ENCODE measurements at regions not wholly inside any gene's neighbourhood (a gene's known extent, or its start where the extent isn't known, plus 50 kb on each side); places are given as distances from the start of the nearest gene placed in this dataset.

DNA sequence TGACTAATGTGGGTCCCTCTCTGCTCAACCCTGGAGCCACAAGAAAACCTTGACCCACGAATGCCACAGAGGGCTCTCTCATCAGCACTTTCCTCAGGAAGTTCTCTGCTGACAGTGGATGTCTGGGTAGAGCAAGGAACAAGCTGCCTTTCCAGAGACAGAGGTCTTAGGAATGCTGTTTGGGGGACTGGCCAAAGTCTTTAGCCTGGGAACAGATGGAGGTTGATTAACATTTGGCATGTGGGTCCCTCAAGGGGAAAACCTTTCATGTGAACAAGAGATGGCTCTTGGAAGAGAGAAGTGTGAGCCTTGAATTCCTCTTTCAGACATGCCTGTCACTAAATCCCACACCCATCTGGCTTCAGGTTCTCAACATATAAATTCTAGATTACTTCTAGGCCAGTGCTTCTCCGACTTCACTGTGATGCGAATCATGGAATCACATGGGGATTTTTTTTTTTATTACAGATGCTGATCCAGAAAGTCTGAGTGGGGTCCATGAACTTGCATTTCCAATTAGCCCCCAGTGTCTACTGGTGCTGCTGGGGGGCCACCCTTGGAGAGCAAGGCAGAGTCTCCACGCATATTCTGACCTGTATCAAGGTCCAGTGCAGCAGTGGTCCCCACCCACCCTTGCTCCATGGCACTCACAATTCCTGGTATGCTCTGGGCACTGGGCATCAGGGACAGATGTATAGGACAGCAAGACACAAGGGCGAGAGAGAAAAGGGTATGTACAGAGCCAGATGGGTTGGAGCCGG is 360.4 kb downstream of the CXCL12 start:
- DNase-seq (ENCODE audit: low spot score) = no peak
- intact Hi-C loops (cut with DNase I) = no loop called here

DNA sequence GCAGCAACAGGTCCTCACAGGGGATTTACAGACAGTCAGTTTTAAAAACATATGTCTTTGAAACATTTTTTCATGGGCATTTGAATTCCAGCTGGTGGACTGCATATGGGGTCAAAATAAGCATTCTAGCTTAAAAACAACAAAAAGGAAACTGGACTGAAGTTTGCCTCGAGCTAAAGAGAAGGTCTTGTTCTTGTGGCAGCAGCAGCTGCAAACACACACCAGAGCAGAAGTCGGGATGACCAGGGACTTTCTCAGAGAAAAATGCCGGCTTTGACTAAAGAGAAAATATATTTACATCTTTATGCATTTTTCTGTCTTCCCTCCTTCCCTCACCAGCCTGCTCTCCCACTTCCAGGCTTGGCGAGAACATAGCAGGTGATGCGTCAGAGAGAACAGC is 361.4 kb downstream of the CXCL12 start:
- intact Hi-C loops (cut with DNase I) = no loop called here

DNA sequence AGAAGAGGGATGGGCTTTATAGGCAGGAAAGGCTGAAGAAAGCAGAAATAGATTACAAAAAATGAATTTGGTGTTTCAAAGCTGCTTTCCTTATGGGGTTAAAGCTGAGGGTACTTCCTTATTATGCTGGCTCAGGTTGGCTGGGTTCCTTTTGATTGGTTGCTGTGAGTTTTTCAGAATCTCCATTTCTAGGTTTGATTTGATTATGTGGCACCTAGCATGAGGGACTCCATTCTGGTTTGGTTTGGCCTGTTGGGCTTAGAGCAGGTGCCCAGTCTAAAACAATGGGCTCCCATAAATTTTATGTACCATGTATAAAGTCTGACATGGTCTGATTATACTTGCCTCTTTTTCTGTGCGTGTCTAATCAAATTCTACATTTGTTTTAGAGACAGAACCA is 362.7 kb downstream of the CXCL12 start:
- DNase-seq (ENCODE audit: low spot score) = no peak
- intact Hi-C loops (cut with DNase I) = no loop called here

More for the DNA sequence above, 361.4 kb downstream of the CXCL12 start:
- DNase-seq (ENCODE audit: low spot score) = peak; percentile 53

DNA sequence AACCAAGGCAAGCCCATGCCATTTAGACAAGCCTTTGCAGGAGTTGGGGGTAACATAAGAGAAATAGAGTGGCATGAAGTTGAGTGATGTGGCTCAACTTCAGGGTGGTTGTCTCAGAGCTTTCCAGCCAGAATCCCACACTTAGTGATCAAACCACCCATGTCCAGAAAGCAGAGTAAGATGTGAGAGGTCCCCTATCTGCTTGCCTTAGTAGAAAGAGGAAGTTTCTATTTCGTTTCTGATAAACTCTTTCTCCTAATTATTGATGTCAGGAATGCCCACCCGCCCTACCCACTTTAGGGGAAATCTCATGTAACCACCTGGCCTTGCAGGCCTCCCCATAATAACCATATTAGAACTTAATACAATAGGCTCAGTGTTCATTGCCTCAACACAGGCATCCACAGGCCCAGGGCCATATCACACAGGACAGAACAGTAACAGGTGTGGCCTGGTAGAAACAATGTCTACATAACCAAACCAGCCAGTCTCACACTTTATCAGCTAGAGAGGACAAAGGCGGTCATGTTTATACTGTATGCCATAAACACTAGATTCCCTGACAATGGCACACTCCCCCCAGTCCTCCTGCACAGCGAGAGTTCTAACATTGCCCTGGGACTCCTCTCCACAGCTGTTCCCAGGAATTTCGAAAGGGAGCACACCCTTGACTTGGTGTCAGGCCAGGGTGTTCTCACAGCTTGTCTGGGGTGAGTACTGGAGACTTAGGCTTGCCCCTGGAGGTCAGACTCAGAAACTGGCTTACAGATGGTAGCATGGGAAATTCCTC is 364.4 kb downstream of the CXCL12 start:
- DNase-seq (ENCODE audit: low spot score) = peak; percentile 29
- intact Hi-C loops (cut with DNase I) = no loop called here

DNA sequence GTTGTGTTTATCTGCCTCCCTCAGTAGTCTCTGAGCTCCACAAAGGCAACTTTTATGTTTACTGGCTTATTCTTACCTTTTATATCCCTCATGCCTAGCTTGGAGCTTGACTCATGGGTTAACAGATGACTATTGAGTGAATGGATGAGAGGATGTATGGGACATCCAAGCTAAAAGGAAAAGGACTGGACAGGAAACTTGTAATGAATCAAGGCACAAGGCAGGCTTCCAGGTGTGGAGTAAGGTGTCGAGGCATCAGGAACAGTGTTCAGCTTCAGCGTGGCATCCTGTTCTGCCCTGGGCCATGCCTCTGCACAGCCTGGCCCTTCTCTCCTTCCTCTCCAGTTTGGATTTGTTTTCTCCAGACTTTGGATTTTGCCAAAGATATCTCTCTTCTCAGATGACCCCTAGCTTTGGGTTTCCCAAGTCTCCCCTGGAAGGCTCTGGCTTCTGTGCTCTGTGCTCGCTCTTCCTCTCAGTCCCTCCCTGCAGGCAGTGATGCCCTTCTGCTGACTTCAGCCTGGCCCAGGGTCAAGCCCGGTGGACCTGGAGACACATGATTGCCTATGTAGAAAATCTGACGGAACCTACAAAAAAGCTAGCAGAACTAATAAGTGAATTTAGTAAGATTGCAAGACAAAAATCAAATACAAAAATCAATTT is 367.3 kb downstream of the CXCL12 start:
- peak; percentile 33 for DNase-seq (ENCODE audit: low spot score)
- intact Hi-C loops (cut with DNase I) = no loop called here

DNA sequence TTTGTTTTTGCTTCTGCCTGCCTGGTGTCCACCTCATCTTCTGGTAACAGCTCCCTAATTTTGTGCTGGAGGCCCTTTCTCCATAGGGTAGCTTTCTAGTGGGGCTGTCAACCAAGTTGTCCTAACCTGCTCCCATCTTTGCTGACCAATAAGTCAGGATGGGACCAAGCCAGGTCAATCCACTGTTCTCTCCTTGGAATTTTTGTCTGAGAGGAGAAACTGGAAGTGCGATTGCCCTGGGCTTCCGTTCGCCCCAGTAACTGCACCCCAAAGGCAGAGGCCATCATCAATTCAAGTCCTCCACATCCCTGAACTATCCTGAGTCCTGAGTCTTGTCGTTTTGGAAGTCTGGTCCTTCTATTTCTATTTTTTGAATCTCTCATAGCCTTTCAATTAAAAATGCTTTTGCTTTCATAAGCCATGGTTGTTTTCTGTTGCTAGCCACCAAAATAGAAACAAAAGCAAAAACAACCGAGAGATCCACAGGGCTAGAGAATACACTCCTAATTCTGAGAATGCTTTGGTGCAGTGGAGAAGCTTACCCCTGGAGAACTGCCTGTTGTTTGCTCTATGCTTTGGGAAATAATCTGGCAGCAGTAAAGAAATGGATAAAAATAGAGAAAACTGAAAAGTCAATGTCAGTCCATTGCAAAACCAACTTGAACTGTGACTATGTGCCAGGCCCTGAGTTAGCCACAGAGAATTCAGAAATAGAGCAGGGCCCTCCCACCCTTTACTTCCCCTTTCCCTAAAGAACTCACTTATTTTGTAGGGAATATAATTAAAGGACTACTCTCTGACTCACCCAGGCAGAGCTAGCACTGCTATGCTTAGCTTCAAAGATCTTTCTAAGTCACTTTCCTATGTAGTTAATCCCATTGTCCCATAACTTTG is 368.1 kb downstream of the CXCL12 start:
- DNase-seq (ENCODE audit: low spot score) = no peak
- intact Hi-C loops (cut with DNase I) = no loop called here

DNA sequence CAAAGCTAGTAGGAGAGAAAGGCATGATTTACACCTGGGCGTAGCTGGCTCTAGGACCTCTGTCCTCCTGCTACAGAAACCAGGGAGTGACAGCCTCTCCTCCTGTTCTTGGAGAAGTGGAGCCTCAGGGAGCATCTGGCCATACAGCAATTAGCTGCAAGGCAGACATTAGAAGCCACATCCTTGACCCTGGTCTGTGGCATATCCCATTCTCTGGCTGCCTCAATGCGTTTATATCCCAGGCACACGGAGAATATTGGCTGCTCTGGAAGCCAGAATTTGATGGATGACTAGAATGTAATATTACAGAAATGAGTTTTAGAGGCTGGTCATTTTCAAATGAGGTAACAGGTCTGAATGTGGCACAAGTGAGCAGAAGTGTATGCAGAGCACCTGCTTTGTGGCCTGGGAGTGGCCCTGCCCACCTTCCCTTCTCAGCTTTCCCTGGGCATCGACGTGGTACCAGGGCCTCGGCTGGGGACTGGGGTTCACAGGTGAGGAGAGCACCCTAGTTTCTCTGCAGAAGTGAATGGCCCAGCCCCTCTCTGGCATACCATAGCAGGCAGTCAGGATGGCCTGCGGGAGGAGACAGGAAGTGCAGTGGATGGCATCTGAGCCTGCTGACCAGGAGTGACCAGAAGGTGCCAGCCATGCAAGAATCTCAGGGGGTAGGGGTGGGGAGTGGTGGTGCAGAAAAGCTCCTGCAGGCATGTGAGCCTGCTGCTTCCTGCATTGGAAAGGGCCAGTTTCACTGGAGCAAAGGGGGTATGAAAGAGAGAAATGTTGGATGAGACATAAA is 367.2 kb upstream of the ZNF32 start:
- DNase-seq (ENCODE audit: low spot score) = peak; percentile 43

DNA sequence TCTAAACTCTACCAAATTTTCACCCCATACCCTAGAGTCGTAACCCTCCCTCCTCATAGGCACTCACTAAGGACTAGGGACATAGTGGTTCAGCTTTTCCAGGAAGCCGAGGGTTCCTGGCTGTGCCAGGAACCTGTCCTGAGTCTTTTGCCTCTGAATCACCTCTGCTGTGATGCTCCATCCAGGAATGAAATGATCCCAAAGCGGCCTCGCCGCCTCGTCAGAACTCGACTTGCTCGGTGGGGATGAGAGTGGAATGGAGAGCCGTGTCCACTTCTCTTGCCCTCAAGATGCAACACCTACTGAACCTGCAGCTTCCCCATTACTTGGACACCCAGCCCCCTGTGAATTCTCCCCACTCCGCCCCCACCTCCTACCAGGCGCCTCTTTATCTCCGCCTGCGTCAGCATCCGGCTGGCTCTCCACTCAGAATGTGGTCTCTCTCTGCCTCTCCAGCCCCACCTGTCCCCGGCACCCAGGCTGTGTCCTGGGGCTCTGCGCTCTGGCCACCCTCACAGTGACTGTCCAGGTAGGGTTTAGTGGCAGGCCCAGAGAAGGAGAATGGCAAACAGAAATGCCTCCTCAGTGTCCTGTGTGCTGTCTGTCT is 366.1 kb upstream of the ZNF32 start:
- peak; percentile 65 for DNase-seq (ENCODE audit: low spot score)
- intact Hi-C loops (cut with DNase I) = no loop called here

More for the DNA sequence above, 367.2 kb upstream of the ZNF32 start:
- intact Hi-C loops (cut with DNase I) = no loop called here

DNA sequence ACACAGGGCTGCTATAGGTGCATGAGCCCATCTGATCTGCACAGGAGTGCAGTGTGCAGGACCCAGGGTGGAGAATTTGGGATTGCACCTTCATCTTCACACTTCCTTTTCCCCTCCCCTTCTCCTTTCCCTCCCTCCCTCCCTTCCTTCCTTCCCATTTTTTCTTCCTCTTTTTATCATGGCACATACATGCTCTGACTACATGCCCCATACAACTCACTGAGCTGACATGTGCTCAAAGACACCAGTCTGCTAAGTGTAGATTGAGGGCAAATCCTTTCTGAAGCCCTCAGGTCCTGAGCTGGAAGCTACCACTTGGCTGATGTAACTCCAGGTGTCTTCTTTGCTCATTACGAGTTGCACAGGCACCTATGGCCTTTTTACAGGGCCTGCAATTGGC is 365.3 kb upstream of the ZNF32 start:
- DNase-seq (ENCODE audit: low spot score) = peak; percentile 14
- intact Hi-C loops (cut with DNase I) = no loop called here

DNA sequence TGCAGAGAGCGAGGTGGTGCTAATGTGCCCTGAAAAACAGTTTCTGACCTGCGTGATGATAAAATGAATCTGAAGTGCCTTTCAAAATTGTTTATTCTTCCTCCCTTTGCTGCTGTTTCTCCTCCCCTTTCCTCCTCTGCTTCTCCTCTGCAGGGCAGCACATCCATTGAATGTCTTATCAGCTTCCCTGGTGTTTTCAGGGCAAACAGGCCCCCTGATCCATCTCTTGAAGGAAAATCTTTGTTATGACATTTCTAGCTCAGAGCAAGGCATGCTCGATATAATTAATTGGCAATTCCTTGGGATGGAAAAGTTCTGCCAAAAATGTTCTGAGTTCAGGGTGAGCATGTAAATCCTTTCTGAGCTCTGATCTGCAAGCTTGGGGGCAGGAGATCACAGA is 364.2 kb upstream of the ZNF32 start:
- peak; percentile 6 for DNase-seq (ENCODE audit: low spot score)
- intact Hi-C loops (cut with DNase I) = no loop called here

DNA sequence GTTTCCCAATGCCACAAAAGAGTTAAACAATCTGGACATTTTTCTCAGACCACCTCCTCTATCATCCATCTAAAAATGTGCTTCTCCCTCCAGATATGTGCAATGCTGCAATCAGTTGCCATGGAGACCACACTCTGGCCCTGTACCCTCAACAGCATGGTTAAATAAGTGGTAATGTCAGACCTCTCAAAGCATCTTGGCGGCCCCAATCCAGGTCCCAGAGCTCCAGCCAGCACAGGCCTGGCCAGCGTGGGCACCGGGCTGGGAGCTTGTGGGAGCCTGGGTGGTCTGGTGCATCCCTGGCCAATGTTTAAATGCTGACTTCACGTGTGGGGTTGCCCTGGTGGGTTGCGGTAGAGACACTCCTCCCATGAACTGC is 362.9 kb upstream of the ZNF32 start:
- intact Hi-C loops (cut with DNase I) = no loop called here
- DNase-seq (ENCODE audit: low spot score) = peak; percentile 35

DNA sequence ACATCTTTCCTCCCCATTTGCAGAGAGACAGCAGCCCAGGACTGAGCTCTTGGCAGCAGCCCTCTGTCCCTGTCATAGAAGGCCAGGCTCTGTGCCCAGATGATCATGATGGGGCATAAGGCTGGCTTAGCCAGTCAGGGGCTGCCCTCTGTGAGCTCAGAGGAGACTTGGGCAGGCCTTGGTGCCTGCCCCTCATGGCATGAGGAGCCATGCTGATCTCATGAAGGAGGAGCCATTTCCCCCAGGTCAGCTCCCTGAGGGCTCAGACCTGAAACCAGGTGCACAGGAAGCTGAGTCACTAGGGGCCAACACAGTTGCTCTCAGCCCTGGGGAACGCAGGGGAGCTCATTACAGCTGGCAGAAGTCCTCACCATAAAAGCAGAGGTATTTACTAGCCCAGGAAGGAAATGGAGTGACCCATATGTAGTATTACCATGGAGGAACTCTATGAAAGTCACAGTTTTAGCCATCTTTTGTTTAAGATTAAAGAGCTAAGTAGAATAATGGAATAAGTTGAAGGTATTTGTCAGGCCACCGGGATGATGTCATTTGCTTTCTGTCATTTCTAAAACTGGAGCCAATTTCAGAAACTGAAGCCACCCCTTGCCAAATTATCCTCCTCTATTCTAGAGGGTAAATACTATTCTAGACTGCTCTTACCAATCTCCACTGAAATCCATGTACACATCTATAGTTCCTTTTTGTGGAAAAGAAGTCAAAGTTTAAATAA is 362.4 kb upstream of the ZNF32 start:
- DNase-seq (ENCODE audit: low spot score) = peak; percentile 77
- intact Hi-C loops (cut with DNase I) = no loop called here

DNA sequence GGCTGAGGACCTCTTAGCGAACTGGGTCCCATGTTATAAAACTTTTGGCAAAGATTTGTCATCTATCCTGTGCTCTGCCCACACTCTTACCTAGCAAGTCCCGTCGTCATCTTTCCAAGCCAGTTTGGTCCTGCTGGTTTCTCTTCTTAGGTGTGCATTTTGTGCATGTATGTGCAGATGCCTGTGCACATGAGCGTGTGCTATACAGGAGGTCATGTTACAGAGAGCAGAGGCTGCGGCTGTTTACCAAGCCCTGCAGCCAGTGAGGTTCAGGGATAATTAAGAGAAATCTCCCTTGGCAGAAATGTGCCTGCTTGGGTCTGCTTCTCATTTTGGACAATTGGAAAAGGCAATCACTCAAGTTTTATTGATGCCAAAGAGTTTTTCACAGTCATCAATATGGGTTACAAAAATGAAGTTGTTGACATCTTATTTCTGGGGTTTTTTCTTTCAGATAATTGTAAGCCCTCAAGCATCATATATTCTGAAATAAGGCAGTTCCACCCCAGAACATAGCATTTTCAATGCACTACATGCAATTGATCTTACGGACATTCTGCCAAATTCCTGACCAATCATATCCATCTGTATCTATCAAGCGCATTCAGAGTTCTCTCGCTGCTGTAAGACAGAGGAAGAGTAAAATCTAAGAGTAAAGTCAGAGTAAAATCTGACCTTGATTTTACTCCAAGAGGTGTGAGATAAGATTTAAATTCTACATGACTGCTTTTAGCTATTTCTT is 361.4 kb upstream of the ZNF32 start:
- intact Hi-C loops (cut with DNase I) = loop anchor here (5.0 kb wide), 1 partner anchor 318 kb away; no protein-coding TSS in a partner anchor
- peak; percentile 22 for DNase-seq (ENCODE audit: low spot score)

DNA sequence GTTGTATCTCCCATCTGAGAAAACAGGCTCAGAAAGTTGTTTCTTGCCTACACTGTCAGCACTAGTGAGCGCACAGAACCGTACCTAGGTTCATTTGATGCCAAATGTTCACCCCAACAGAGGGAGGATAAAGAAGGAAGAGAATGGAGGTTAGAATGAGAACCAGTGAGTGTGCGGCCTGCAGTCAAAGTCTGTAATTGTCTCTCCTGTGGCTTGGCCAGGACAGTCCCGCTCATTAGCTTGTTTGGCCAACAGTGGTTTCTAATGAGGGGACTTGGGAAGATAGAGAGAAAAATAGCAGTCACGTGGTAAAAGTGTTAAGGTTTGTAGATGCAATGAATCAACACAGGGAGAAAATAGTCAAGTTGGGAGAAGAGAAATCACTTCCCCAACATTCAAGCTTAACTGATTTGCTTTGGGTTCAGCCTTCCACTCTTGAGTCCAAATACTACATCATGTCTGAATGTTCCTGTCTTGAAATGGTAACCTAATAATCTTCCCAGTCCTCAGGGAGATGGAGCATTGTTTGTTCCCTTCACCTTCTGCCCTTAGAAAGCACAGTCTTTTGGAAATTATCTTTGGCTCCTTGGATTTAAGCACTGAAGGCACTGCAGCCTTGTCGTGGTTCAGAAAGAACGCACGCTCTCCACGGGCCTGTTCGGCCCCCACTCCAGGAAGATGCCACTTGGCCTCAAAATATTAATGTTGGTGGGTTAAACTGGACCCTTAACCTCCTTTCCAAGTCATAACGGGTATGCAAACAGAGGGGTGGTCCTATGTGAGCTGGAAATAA is 360.4 kb upstream of the ZNF32 start:
- DNase-seq (ENCODE audit: low spot score) = peak; percentile 44
- intact Hi-C loops (cut with DNase I) = loop anchor here (5.0 kb wide), 1 partner anchor 317 kb away; no protein-coding TSS in a partner anchor

DNA sequence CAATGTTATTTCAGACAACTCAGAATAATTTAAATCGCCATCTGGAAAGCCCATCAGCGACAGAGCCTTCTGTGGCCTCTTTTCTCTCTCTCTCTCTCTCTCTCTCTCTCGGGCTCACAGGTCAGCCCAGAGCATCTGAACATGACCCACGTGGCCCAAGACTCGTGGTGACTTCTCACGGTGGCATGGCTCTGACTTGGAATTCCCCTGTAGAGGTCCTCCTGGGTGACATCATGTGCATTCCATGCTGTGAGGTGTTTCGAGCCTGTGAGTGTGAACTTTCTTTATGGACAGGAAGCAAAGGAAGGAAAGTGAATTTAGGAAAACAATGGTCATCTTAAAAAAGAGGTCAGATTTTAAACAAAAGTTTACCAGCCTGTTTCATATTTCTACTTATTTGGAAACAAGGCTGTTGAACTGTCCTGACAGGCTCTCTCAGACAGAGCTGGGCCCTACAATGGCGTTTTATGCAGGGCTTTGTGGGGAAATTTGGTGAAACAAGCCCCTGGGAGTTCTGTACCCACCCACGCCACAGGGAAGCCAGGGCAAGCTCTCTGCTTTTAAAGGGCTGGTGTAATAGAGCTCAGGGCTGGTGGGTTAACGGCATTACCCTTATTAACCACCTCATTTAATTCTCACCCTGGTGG is 359.7 kb upstream of the ZNF32 start:
- peak; percentile 76 for DNase-seq (ENCODE audit: low spot score)
- intact Hi-C loops (cut with DNase I) = loop anchor here (5.0 kb wide), 1 partner anchor 316 kb away; no protein-coding TSS in a partner anchor
